Hepatocyte (in vitro differentiated cells): ENCODE measurements at regions not wholly inside any gene's neighbourhood (a gene's known extent, or its start where the extent isn't known, plus 50 kb on each side); places are given as distances from the start of the nearest gene placed in this dataset.
A peak's percentile ranks its signal among the peaks of the same experiment; 100 is the strongest.

ENCODE experiments used
- DNase-seq: peaks from one replicate; pipeline ENCODE4 v3.0.0-alpha.2; 2016; ENCODE audit warnings: low spot score
- H2AFZ ChIP-seq: fragments of 200-600 bp; sonication (generic); 2 replicates; pipeline ENCODE4 v1.6.0; 2016; ENCODE audit warnings: antibody characterized with exemption, mild to moderate bottlenecking
- H3K27ac ChIP-seq: fragments of 200-600 bp; sonication (generic); 2 replicates; pipeline ENCODE4 v1.5.1; 2016; ENCODE audit warnings: mild to moderate bottlenecking
- H3K27me3 ChIP-seq: fragments of 200-600 bp; sonication (generic); 2 replicates; pipeline ENCODE4 v1.6.1; 2016
- H3K36me3 ChIP-seq: fragments of 200-600 bp; sonication (generic); replicated peaks from 2 replicates; pipeline ENCODE4 v1.5.1; 2016; ENCODE audit warnings: low read depth; ENCODE audit not compliant: insufficient read depth
- H3K4me1 ChIP-seq: fragments of 200-600 bp; sonication (generic); 2 replicates; pipeline ENCODE4 v1.5.1; 2016; ENCODE audit warnings: mild to moderate bottlenecking, moderate library complexity; ENCODE audit not compliant: insufficient read depth
- H3K4me2 ChIP-seq: fragments of 200-600 bp; sonication (generic); 2 replicates; pipeline ENCODE4 v1.6.0; 2016
- H3K4me3 ChIP-seq: fragments of 200-600 bp; sonication (generic); 2 replicates; pipeline ENCODE4 v1.5.1; 2016; ENCODE audit warnings: mild to moderate bottlenecking
- H3K79me2 ChIP-seq: fragments of 200-600 bp; sonication (generic); 2 replicates; pipeline ENCODE4 v1.6.0; 2017; ENCODE audit warnings: mild to moderate bottlenecking
- H3K9me2 ChIP-seq: fragments of 200-600 bp; sonication (generic); replicated peaks from 2 replicates; pipeline ENCODE4 v1.6.0; 2017; ENCODE audit warnings: mild to moderate bottlenecking; ENCODE audit not compliant: insufficient read depth
- H3K9me3 ChIP-seq: fragments of 200-600 bp; sonication (generic); 2 replicates; pipeline ENCODE4 v1.5.1; 2016; ENCODE audit warnings: low read depth, mild to moderate bottlenecking
- H4K20me1 ChIP-seq: fragments of 200-600 bp; sonication (generic); 2 replicates; pipeline ENCODE4 v1.6.0; 2016; ENCODE audit warnings: mild to moderate bottlenecking; ENCODE audit not compliant: insufficient read depth, poor library complexity, severe bottlenecking
- EZH2 ChIP-seq: fragments of 200-600 bp; sonication (generic); IDR thresholded peaks from 2 replicates; pipeline ENCODE4 v1.6.1; 2016; ENCODE audit warnings: antibody characterized with exemption, mild to moderate bottlenecking, borderline replicate concordance
- EZH2phosphoT487 ChIP-seq: fragments of 200-600 bp; sonication (generic); IDR thresholded peaks from one replicate; pipeline ENCODE4 v1.6.1; 2018; ENCODE audit warnings: antibody characterized with exemption, mild to moderate bottlenecking, low read depth, moderate library complexity; ENCODE audit not compliant: unreplicated experiment, severe bottlenecking
- WGBS: methylation state at CpG from one replicate; pipeline ENCODE4 v1.1.6; 2016; ENCODE audit warnings: low lambda C conversion rate; ENCODE audit errors: missing lambda C conversion rate; 5-methylcytosine and 5-hydroxymethylcytosine counted together
- TF ChIP-seq, protein P1 (sequence below): fragments of 200-600 bp; sonication (generic); IDR thresholded peaks from 2 replicates; pipeline ENCODE4 v1.5.1; 2016; ENCODE audit warnings: antibody characterized with exemption, mild to moderate bottlenecking; ENCODE audit not compliant: poor library complexity

DNA sequence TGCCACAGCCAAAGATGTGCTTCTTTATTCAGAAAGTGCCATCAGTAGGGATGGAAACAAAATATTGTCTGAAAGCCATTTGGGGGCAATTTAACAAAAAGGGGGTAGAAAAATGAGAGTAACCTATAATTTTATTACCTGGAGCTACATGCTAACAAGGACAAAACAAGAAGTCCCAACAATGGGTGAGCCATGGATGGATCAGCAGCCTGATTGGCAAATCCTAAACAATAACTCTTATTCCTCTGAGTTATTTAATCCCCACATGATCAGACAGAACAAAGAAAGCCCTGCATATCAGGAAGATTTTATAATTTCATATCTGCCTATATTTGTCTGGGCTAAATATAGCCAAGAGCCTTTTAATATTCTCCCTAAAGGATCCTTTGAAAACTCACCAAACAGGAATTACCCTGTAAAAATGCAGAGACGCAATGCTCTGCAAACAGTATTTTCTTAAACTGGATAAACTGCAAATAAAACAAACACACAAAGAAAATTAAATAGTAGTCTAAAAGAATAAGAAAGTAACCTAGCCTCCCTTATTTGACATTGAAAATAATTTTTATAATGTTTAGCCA, 483.4 kb downstream of the ZNF608 start:
- Histone ChIP-seq H3K4me3 (no peak overlapping the region), H3K9me2 (no peaks in the 10 kb centered on the region), H3K4me1 (peaks cover 16% of the 10 kb centered on the region), H4K20me1 (no peaks in the 10 kb centered on the region), H3K9me3 (no peaks in the 10 kb centered on the region), H2AFZ (no peak overlapping the region), H3K27ac (peak overlapping the region; percentile 14), H3K27me3 (no peaks in the 10 kb centered on the region), H3K36me3 (no peaks in the 10 kb centered on the region), H3K79me2 (no peaks in the 10 kb centered on the region), H3K4me2 (no peak overlapping the region)
- 44% methylated on average over 1 of the region's 1 CpG for WGBS
- TF ChIP-seq, protein P1, sequence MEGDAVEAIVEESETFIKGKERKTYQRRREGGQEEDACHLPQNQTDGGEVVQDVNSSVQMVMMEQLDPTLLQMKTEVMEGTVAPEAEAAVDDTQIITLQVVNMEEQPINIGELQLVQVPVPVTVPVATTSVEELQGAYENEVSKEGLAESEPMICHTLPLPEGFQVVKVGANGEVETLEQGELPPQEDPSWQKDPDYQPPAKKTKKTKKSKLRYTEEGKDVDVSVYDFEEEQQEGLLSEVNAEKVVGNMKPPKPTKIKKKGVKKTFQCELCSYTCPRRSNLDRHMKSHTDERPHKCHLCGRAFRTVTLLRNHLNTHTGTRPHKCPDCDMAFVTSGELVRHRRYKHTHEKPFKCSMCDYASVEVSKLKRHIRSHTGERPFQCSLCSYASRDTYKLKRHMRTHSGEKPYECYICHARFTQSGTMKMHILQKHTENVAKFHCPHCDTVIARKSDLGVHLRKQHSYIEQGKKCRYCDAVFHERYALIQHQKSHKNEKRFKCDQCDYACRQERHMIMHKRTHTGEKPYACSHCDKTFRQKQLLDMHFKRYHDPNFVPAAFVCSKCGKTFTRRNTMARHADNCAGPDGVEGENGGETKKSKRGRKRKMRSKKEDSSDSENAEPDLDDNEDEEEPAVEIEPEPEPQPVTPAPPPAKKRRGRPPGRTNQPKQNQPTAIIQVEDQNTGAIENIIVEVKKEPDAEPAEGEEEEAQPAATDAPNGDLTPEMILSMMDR, result no peak
- TF ChIP-seq EZH2phosphoT487 (no peak), EZH2 (no peak)
- no peak for DNase-seq

DNA sequence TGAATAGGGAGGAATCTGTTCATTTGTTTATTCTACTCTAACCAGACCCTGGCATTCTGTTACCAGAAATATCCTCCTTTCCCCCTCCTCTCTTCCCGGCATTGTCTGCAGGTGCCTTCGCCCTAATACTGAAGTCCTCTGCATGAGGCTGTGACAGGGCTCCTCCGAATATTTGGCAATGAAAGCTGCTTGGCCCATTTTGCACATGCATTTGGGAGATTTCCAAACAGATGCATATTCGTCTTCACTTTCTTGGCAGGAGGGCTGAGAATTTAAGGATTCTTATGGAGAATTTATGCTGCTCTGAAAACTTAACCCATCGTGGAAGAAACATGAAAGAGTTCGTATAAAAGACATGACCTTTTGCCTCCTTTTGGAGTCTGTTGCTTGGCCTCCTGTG, 484.0 kb downstream of the ZNF608 start:
- 52% methylated on average over 6 of the region's 6 CpGs for WGBS
- no peak for DNase-seq

DNA sequence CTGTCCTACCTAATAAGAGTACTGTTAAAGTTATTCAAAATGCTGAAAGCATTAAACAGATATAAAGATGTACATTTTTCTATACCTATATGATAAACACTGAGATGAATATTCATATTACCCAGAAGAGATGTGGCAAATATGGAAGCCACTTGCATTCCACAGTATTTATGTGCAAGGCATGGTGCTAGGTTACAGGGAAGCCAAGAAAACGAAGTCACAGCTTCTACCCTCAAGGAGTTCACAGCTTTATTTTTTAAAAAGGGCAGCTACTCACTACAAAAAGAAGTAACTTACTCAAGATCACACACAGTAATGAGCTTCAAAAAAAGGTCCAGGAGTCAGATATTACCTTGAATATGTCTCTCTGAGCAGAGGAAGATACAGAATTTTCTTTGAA, 484.6 kb downstream of the ZNF608 start:
- H3K27ac ChIP-seq, result no peak overlapping the region

More for the DNA sequence above, 484.0 kb downstream of the ZNF608 start:
- no peaks in the 10 kb centered on the region for H3K36me3 ChIP-seq
- H3K9me3 ChIP-seq, result no peaks in the 10 kb centered on the region
- no peak for TF ChIP-seq EZH2phosphoT487
- TF ChIP-seq EZH2, result no peak
- TF ChIP-seq, protein P1, result no peak
- H3K4me3 ChIP-seq, result no peak overlapping the region
- H3K27me3 ChIP-seq, result no peaks in the 10 kb centered on the region
- no peaks in the 10 kb centered on the region for H3K9me2 ChIP-seq
- no peaks in the 10 kb centered on the region for H3K79me2 ChIP-seq
- peaks cover 16% of the 10 kb centered on the region for H3K4me1 ChIP-seq
- H3K27ac ChIP-seq, result no peak overlapping the region
- no peaks in the 10 kb centered on the region for H4K20me1 ChIP-seq
- peak overlapping the region; percentile 13 for H3K4me2 ChIP-seq
- no peak overlapping the region for H2AFZ ChIP-seq

More for the DNA sequence above, 484.6 kb downstream of the ZNF608 start:
- H3K4me2 ChIP-seq, result no peak overlapping the region
- H2AFZ ChIP-seq, result no peak overlapping the region
- peaks cover 16% of the 10 kb centered on the region for H3K4me1 ChIP-seq
- no peaks in the 10 kb centered on the region for H4K20me1 ChIP-seq
- no peaks in the 10 kb centered on the region for H3K79me2 ChIP-seq
- DNase-seq, result no peak
- no peaks in the 10 kb centered on the region for H3K27me3 ChIP-seq
- no peaks in the 10 kb centered on the region for H3K9me2 ChIP-seq
- H3K4me3 ChIP-seq, result no peak overlapping the region
- H3K9me3 ChIP-seq, result no peaks in the 10 kb centered on the region
- no peaks in the 10 kb centered on the region for H3K36me3 ChIP-seq
- 61% methylated on average over 1 of the region's 1 CpG for WGBS
- TF ChIP-seq EZH2 (no peak), EZH2phosphoT487 (no peak)
- TF ChIP-seq, protein P1, result no peak
